ENCODE measurements at regions not wholly inside any gene's neighbourhood (a gene's known extent, or its start where the extent isn't known, plus 50 kb on each side); places are given as distances from the start of the nearest gene placed in this dataset.
"Not testable (repeated sequence)": the region's sequence is repeated elsewhere in the genome, so short reads cannot be mapped to it uniquely, and the experiment has no call there.

DNA sequence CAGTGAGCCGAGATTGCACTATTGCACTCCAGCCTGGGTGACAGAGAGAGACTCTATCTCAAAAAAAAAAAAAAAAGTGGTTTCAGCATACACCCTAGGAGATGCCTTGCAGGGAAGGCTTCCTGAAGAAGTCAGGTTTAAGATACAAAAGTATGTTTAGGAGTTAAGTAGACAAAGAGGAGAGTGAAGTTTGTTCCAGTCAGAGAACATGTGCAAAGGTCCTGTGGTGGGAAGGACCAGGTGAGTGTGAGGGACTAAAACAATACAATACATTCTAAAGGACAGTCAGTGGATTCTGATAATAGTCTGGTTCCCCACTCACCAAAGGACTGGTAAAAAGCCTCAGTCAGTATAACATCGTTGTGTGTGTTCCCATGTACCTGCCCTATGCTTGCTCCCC, 299.3 kb downstream of the HIVEP2 start:
- no peak for TF ChIP-seq Cebpa-rat (IDR thresholded peaks at IDR 0.05)
- Histone ChIP-seq H3K4me3 (no peak overlapping the region), H3K9me3 (replicated peaks in 1 of 11) (no peaks in the 10 kb centered on the region), H3K9ac (no peak overlapping the region), H3K27ac (no peak overlapping the region), H3K4me1 (peaks cover 0 to 6% (median 0%) of the 10 kb centered on the region in 10 experiments; a peak in 7 of 20 replicates), H4K20me1 (no peaks in the 10 kb centered on the region), H3K27me3 (no peaks in the 10 kb centered on the region), H3K36me3 (no peaks in the 10 kb centered on the region), H3K4me2 (no peak overlapping the region)

DNA sequence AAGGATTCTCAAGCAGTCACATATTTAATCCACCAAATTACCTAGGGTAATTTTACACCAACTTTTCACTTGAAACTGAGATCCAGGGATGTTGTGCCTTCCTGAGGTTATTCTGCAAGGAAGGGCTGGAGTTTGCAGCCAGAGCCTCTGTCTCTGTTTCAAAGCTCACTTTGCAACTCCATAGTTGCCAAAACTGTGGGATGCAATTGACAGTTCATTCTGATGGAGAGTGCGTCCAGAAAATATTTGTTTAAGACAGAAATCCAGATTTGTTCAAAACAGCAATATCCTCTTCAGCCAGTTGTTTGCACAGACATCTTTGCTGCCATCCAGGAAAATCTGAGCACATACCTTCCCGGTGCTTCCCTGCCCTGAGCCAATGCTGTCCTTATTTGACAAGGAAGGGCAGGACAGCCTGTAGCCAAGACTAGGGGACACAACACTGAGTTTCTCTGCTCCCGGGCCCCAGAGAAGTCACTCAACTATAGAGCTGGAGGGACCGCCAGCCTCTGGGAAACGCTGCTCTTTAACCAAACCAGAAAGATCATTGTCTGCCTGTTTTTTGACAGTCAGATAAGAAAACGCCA, 297.4 kb downstream of the HIVEP2 start:
- Histone ChIP-seq H3K36me3 (no peaks in the 10 kb centered on the region), H3K9me3 (replicated peaks in 1 of 11) (no peaks in the 10 kb centered on the region), H3K4me1 (peaks cover 0 to 8% (median 0%) of the 10 kb centered on the region in 10 experiments; a peak in 7 of 20 replicates), H3K9ac (no peak overlapping the region), H3K27ac (no peak overlapping the region), H4K20me1 (no peaks in the 10 kb centered on the region), H3K4me3 (no peak overlapping the region), H3K27me3 (no peaks in the 10 kb centered on the region), H3K4me2 (no peak overlapping the region)
- no peak for TF ChIP-seq Cebpa-rat (IDR thresholded peaks at IDR 0.05)

DNA sequence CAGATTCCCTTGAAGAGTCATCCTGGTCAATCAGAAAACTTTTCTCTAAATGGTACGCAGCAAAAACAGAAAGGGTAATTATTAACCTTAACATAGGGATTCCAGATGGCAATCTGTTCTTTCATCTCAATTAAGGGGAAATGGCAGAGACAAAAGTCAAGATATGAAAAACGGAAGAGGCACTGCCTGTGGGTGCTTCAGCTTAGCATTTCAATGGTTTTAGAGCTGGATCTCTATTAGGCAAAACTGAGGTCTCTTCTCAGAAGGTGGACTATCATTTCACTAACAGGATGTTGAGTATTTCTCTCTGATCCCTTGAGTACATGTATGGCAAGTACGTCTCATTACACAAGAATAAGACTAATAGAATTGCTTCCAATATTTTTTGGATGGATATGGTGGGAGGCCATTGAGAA, 296.9 kb downstream of the HIVEP2 start:
- Histone ChIP-seq H4K20me1 (no peaks in the 10 kb centered on the region), H3K9me3 (replicated peaks in 1 of 11) (no peaks in the 10 kb centered on the region), H3K36me3 (no peaks in the 10 kb centered on the region), H3K27me3 (no peaks in the 10 kb centered on the region), H3K4me3 (no peak overlapping the region), H3K4me2 (no peak overlapping the region), H3K4me1 (peaks cover 0 to 8% (median 0%) of the 10 kb centered on the region in 10 experiments; a peak in 7 of 20 replicates), H3K27ac (no peak overlapping the region), H3K9ac (no peak overlapping the region)
- TF ChIP-seq Cebpa-rat (IDR thresholded peaks at IDR 0.05) = no peak

DNA sequence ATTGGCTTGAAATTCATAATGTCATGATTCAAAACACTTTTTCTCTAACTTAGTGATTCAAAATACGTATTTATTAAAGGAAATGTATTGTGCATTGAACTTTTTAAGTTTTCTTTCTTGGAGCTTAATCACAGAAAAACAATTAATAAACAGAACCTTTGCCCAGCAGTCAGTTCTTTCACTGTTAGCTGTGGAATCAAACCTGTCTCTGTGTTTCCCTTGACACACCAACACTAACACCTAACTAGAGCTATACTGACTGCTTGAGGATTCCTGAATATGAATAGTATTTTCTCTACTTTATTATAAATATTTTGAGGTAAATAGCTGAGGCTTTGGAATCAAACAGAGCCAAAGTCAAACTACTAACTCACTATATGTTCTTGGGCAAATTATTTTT, 296.4 kb downstream of the HIVEP2 start:
- Histone ChIP-seq H3K4me1 (peaks cover 0 to 8% (median 0%) of the 10 kb centered on the region in 10 experiments; a peak in 7 of 20 replicates), H3K4me3 (no peak overlapping the region), H3K9ac (no peak overlapping the region), H4K20me1 (no peaks in the 10 kb centered on the region), H3K27ac (no peak overlapping the region), H3K27me3 (no peaks in the 10 kb centered on the region), H3K36me3 (no peaks in the 10 kb centered on the region), H3K4me2 (no peak overlapping the region), H3K9me3 (replicated peaks in 1 of 11) (no peaks in the 10 kb centered on the region)
- TF ChIP-seq Cebpa-rat (IDR thresholded peaks at IDR 0.05) = no peak

DNA sequence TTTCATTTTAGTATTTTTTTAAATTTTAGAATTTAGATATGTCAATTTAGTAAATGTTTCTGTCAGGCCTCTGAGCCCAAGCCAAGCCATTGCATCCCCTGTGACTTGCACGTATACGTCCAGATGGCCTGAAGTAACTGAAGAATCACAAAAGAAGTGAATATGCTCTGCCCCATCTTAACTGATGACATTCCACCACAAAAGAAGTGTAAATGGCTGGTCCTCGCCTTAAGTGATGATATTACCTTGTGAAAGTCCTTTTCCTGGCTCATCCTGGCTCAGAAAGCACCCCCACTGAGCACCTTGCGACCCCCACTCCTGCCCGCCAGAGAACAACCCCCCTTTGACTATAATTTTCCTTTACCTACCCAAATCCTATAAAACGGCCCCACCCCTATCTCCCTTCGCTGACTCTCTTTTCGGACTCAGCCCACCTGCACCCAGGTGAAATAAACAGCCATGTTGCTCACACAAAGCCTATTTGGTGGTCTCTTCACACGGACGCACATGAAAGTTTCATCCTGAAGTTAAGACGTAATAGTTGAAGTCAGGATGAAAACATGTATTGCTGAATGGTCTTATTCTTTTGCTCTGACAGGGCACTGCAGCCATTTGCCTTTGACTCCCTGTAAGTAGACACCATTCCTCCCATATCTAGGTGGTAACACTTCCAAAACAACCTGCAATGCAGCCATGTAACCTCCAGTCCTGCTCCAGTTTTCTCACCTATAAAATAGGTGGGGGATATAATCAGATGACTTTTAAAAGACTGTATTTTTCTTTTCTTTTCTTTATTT, 295.3 kb downstream of the HIVEP2 start:
- not testable (repeated sequence) for H3K27ac ChIP-seq; H3K4me2 ChIP-seq; H3K4me1 ChIP-seq; H3K9me3 ChIP-seq (replicated peaks in 1 of 11); H3K9ac ChIP-seq; H3K36me3 ChIP-seq; H3K4me3 ChIP-seq; H4K20me1 ChIP-seq; H3K27me3 ChIP-seq

DNA sequence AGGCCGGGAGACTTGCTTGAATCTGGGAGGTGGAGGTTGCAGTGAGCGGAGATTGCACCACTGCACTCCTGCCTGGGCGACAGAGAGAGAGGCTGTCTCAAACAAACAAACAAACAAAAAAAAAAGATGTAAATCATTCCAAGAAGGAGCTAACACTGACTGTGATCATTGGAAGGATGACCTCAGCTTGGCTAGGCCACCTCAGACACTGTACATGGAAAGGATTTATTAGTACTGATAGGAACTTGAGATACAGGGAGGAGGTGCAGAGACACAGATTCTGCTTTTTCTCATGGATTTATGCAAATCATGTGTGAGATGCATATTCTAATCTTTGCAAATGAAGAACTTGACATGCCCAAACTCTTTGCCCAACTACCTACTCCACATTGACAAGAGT, 293.6 kb downstream of the HIVEP2 start:
- no peaks in the 10 kb centered on the region for H3K27me3 ChIP-seq
- H3K4me1 ChIP-seq = peaks cover 0 to 8% (median 0%) of the 10 kb centered on the region in 10 experiments; a peak in 7 of 20 replicates
- no peaks in the 10 kb centered on the region for H3K9me3 ChIP-seq (replicated peaks in 1 of 11)
- no peak overlapping the region for H3K9ac ChIP-seq
- H3K4me2 ChIP-seq = no peak overlapping the region
- H3K36me3 ChIP-seq = no peaks in the 10 kb centered on the region
- H3K4me3 ChIP-seq = no peak overlapping the region
- TF ChIP-seq Cebpa-rat (IDR thresholded peaks at IDR 0.05) = no peak
- no peak overlapping the region for H3K27ac ChIP-seq
- no peaks in the 10 kb centered on the region for H4K20me1 ChIP-seq

DNA sequence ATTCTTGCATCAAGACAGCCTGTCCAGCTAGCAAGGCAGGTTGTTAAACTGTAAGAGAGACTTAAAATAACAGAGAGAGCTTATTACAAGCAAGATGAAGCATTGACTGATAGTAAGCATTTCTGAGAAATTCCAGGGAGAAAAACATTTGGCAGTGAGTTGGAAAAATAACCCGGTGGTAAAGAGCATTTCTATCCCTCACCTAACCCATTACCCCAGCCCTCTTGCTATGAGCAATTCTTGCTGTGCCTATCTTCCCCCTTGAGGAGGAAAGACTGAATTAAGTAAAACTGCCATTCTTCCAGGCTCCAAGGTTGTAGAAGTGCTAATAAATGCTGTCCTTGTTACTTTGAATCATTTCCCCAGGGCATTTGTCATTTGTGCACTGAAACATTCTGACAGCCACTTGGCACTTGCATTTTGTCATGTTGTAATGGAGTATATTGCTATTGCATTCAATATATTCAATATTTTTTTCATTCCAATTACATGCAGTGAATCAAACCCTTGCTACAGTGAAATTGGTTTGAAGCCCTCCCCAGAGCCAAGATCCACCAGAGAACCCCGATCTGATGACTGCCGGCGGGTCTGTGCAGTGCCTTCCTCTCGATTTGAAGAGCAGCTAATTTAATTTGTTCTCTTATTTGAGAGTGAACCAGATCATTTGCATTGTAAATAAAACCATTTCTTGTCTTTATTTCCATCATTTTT, 291.1 kb downstream of the HIVEP2 start:
- no peak overlapping the region for H3K4me2 ChIP-seq
- no peaks in the 10 kb centered on the region for H3K27me3 ChIP-seq
- H3K9ac ChIP-seq = no peak overlapping the region
- H3K9me3 ChIP-seq (replicated peaks in 1 of 11) = no peaks in the 10 kb centered on the region
- no peaks in the 10 kb centered on the region for H4K20me1 ChIP-seq
- no peaks in the 10 kb centered on the region for H3K36me3 ChIP-seq
- no peak for TF ChIP-seq Cebpa-rat (IDR thresholded peaks at IDR 0.05)
- peaks cover 0 to 8% (median 0%) of the 10 kb centered on the region in 10 experiments; a peak in 7 of 20 replicates for H3K4me1 ChIP-seq
- H3K27ac ChIP-seq = no peak overlapping the region
- H3K4me3 ChIP-seq = no peak overlapping the region

DNA sequence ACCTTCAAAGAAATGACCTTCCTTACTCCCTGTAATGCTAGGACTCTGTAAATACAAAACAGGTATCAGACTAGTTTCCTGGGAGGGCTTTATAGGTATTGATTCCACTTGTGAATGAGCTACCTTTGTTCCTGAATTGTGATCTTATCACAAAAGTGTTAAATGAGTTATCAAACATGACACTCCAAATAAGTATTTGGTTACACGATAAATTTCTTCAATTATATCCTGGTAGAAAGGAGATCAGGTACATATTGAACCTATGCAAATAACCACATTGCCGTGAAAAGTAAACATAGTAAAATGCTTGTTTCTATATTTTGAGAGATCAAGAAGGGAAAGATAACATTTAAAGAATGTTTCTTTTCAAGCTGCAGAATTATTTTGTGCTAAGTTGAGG, 285.3 kb downstream of the HIVEP2 start:
- Histone ChIP-seq H3K4me1 (no peaks in the 10 kb centered on the region), H3K4me3 (no peak overlapping the region), H4K20me1 (no peaks in the 10 kb centered on the region), H3K36me3 (no peaks in the 10 kb centered on the region), H3K27ac (no peak overlapping the region), H3K4me2 (no peak overlapping the region), H3K9ac (no peak overlapping the region), H3K9me3 (replicated peaks in 1 of 11) (peaks cover 14 to 26% (median 22%) of the 10 kb centered on the region in 11 experiments), H3K27me3 (no peaks in the 10 kb centered on the region)
- TF ChIP-seq Cebpa-rat (IDR thresholded peaks at IDR 0.05) = no peak

DNA sequence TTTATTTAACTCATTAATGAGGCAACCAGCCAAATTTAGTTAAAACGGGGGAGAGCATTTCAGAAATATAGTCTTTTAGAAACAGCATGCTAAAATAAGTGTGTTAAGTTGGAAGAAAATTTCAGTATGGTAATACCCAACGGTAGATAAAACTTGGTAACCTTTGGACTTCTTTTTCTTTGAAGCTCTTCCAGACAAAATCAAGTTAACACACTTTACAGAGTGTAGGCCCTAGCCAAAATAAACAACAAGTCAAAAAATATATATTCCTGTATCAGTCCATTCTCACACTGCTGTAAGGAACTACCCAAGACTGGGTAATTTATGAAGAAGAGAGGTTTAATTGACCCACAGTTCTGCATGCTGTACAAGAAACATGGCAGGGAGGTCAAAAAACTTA, 279.6 kb downstream of the HIVEP2 start:
- TF ChIP-seq Cebpa-rat (IDR thresholded peaks at IDR 0.05) = no peak
- Histone ChIP-seq H3K27ac (no peak overlapping the region), H3K4me2 (no peak overlapping the region)

More for the DNA sequence above, 279.6 kb downstream of the HIVEP2 start:
- Histone ChIP-seq H3K4me3 (no peak overlapping the region), H3K27me3 (no peaks in the 10 kb centered on the region), H3K9ac (no peak overlapping the region), H3K36me3 (no peaks in the 10 kb centered on the region), H4K20me1 (no peaks in the 10 kb centered on the region), H3K4me1 (peaks cover 7 to 21% (median 12%) of the 10 kb centered on the region in 10 experiments; a peak in 17 of 20 replicates), H3K9me3 (replicated peaks in 1 of 11) (peaks cover 29 to 51% (median 42%) of the 10 kb centered on the region in 11 experiments)
